Activated CD4-positive, alpha-beta memory T cell treated with anti-CD3 and anti-CD28 coated beads for 36 hours (primary cell): ENCODE measurements at regions not wholly inside any gene's neighbourhood (a gene's known extent, or its start where the extent isn't known, plus 50 kb on each side); places are given as distances from the start of the nearest gene placed in this dataset.

Experiments
- CTCF ChIA-PET: fragments of 350-600 bp; sonication (Branson Sonifier 250); formaldehyde crosslinking; loops from one replicate; lab custom pipeline; 2021; ENCODE audit warnings: antibody characterized with exemption, inconsistent platforms; lab: Charles Lee
- POLR2A ChIA-PET: fragments of 350-600 bp; sonication (Branson Sonifier 250); formaldehyde crosslinking; loops from one replicate; lab custom pipeline; 2021; ENCODE audit warnings: antibody characterized with exemption; lab: Charles Lee
- DNase-seq: peaks from one replicate; pipeline ENCODE4 v3.0.0-alpha.2; 2020
- H3K27ac Mint-ChIP-seq: one replicate; pipeline ENCODE4 v1.8.0; 2021; ENCODE audit warnings: mixed read lengths
- H3K27me3 Mint-ChIP-seq: one replicate; pipeline ENCODE4 v1.8.0; 2021; ENCODE audit warnings: mixed read lengths
- H3K36me3 Mint-ChIP-seq: one replicate; pipeline ENCODE4 v1.8.0; 2021; ENCODE audit warnings: mixed read lengths
- H3K4me1 Mint-ChIP-seq: one replicate; pipeline ENCODE4 v1.8.0; 2021; ENCODE audit warnings: low read depth, mixed read lengths
- H3K4me3 Mint-ChIP-seq: one replicate; pipeline ENCODE4 v1.8.0; 2021; ENCODE audit warnings: mild to moderate bottlenecking, mixed read lengths
- H3K9me3 Mint-ChIP-seq: one replicate; pipeline ENCODE4 v1.8.0; 2021; ENCODE audit warnings: mixed read lengths
- intact Hi-C: fragments of 100-400 bp; cut with micrococcal nuclease; formaldehyde crosslinking; loops from one replicate; pipeline ENCODE4 v1.15.1; 2023

GRCh38 chr12:85440271-85440670, 160.3 kb downstream of the ALX1 start:
- POLR2A ChIA-PET: no interaction called here

DNA sequence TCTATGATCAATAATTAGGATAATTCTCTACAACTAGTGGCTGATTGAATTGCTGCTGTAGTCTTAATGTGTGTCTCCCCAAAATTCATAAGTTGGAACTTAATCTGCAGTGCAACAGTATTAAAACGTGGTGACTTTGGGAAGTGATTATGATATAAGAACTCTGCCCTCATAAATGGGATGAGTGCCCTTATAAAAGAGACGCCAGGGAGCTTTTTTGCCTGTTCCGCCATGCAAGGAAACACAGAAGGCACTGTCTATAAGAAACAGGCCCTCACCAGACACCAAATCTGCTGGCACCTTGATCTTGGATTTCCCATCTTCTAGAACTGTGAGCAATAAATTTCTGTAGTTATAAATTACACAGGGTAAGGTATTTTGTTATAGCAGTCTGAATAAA, 161.0 kb downstream of the ALX1 start:
- no peak for DNase-seq
- ChIA-PET POLR2A (no interaction called here), CTCF (no interaction called here)
- no peak overlapping the region for H3K4me3 Mint-ChIP-seq
- intact Hi-C loops: no loop called here
- no peak overlapping the region for H3K27ac Mint-ChIP-seq
- no peaks in the 10 kb centered on the region for H3K36me3 Mint-ChIP-seq
- no peaks in the 10 kb centered on the region for H3K27me3 Mint-ChIP-seq
- H3K4me1 Mint-ChIP-seq: no peaks in the 10 kb centered on the region
- peaks cover 7% of the 10 kb centered on the region for H3K9me3 Mint-ChIP-seq

More at GRCh38 chr12:85440271-85440670, 160.3 kb downstream of the ALX1 start:
- Mint-ChIP-seq H3K4me3 (no peak overlapping the region), H3K36me3 (no peaks in the 10 kb centered on the region), H3K27ac (no peak overlapping the region), H3K4me1 (no peaks in the 10 kb centered on the region), H3K9me3 (peaks cover 7% of the 10 kb centered on the region), H3K27me3 (no peaks in the 10 kb centered on the region)
- intact Hi-C loops: no loop called here
- no peak for DNase-seq
- CTCF ChIA-PET: no interaction called here

DNA sequence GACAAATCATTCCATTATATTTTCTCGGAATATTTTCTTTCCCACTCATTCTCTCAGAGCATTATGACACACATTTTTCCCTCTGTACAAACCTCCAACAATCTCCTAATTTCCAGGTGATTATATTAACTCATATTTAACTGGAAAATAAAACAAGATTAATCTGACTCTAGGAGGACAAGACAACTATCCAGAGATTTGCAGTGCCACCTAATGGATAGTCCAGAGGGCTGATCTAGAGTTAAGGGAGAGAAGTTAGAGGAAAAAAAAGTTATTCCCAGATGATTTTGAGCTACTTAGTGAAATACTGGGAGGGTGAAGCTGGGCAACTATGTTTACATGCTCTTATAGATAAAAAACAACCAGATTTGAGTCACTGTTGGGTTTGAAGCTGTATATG, 161.7 kb downstream of the ALX1 start:
- intact Hi-C loops: no loop called here
- CTCF ChIA-PET: no interaction called here

GRCh38 chr12:85445060-85445938, 165.3 kb downstream of the ALX1 start:
- intact Hi-C loops: no loop called here
- POLR2A ChIA-PET: no interaction called here
- Mint-ChIP-seq H3K36me3 (no peaks in the 10 kb centered on the region), H3K27ac (no peak overlapping the region), H3K9me3 (peaks cover 7% of the 10 kb centered on the region), H3K27me3 (no peaks in the 10 kb centered on the region), H3K4me1 (no peaks in the 10 kb centered on the region), H3K4me3 (no peak overlapping the region)
- CTCF ChIA-PET: no interaction called here
- DNase-seq: no peak

More for the DNA sequence above, 161.7 kb downstream of the ALX1 start:
- H3K27me3 Mint-ChIP-seq: no peaks in the 10 kb centered on the region
- DNase-seq: no peak
- POLR2A ChIA-PET: no interaction called here
- H3K36me3 Mint-ChIP-seq: no peaks in the 10 kb centered on the region
- no peak overlapping the region for H3K27ac Mint-ChIP-seq
- H3K4me3 Mint-ChIP-seq: no peak overlapping the region
- H3K9me3 Mint-ChIP-seq: peaks cover 7% of the 10 kb centered on the region
- no peaks in the 10 kb centered on the region for H3K4me1 Mint-ChIP-seq

DNA sequence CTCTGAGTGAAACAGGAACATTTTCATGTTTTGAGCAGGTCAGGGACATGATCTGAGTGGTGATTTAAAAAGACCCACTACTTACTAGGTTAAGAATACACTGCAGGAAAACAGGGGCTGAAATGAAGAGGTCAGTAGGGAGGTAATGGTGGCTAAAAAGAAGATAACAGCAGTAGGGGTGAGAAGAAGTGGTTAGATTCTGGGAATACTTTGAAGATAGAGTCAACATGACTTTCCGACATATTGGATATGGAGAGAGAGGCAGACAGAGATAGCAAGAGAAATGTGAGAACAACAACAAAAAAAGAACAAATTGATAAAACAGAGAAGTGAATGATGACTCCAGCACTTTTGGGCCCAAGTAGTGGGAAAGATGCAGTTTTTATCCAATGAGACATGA, 168.0 kb downstream of the ALX1 start:
- H3K27ac Mint-ChIP-seq: no peak overlapping the region
- ChIA-PET CTCF (interaction anchor here (0.5 to 0.6 kb wide), 2 partner anchors 28 to 573 kb away, joined by 3 read pairs; no protein-coding TSS in a partner anchor), POLR2A (no interaction called here)
- intact Hi-C loops: no loop called here
- DNase-seq: no peak
- H3K36me3 Mint-ChIP-seq: no peaks in the 10 kb centered on the region
- no peaks in the 10 kb centered on the region for H3K27me3 Mint-ChIP-seq
- H3K4me3 Mint-ChIP-seq: no peak overlapping the region
- no peaks in the 10 kb centered on the region for H3K4me1 Mint-ChIP-seq
- no peaks in the 10 kb centered on the region for H3K9me3 Mint-ChIP-seq

DNA sequence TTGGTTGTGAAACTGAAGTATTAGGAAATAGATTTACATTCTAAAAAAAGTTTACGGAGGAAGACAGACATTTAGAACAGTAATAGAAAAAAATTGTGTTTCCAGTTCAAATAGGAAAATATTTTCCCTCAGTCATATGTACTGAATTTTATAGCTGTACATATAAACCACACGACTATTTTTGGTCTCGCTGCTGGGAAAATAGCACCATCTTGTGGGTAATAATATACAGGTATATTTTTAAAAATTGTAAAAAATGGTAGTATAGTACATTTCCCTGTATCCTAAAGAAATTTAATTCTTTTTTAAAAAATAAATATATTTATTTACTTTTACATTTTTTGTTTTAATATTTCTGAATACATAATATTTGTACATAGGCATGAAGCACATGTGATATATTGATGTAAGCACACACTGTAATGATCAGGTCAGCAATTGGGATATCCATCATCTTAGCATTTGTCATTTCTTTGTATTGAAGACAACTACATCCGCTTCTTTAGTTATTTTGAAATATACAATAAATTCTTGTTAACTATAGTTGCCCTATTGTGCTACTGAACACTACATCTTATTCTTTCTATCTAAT, 168.6 kb downstream of the ALX1 start:
- intact Hi-C loops: no loop called here
- DNase-seq: no peak
- no peaks in the 10 kb centered on the region for H3K27me3 Mint-ChIP-seq
- CTCF ChIA-PET: interaction anchor here (0.5 to 0.6 kb wide), 2 partner anchors 28 to 573 kb away, joined by 3 read pairs; no protein-coding TSS in a partner anchor
- no peaks in the 10 kb centered on the region for H3K9me3 Mint-ChIP-seq
- H3K36me3 Mint-ChIP-seq: no peaks in the 10 kb centered on the region
- no peaks in the 10 kb centered on the region for H3K4me1 Mint-ChIP-seq
- no peak overlapping the region for H3K4me3 Mint-ChIP-seq
- no peak overlapping the region for H3K27ac Mint-ChIP-seq
- POLR2A ChIA-PET: no interaction called here

GRCh38 chr12:85457016-85457415, 177.0 kb downstream of the ALX1 start:
- ChIA-PET CTCF (no interaction called here), POLR2A (no interaction called here)
- Mint-ChIP-seq H3K36me3 (no peaks in the 10 kb centered on the region), H3K9me3 (peaks cover 2% of the 10 kb centered on the region), H3K27me3 (no peaks in the 10 kb centered on the region), H3K4me1 (no peaks in the 10 kb centered on the region), H3K4me3 (no peak overlapping the region), H3K27ac (no peak overlapping the region)
- DNase-seq: no peak
- intact Hi-C loops: no loop called here

DNA sequence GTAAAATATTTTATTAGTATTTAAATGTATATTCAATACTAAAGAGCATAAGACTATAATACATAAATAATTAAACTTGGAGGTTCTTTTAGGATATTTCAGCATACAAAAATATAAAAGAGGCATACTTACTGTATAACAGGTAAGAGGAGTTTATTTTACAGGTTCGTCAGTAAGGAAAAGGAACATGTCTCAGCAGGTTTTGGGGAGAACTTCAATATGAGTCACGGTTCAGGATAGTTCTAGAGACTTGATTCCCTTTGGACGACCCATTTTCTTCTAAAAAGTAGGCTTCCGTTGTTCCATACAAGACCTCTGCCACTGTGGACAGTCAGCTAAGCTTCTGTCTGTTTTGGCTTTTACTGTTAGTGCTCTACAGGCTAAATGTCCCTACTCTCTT, 181.1 kb downstream of the ALX1 start:
- ChIA-PET CTCF (no interaction called here), POLR2A (no interaction called here)
- Mint-ChIP-seq H3K4me1 (no peaks in the 10 kb centered on the region), H3K4me3 (no peak overlapping the region), H3K36me3 (no peaks in the 10 kb centered on the region), H3K27ac (no peak overlapping the region), H3K9me3 (peaks cover 2% of the 10 kb centered on the region), H3K27me3 (peaks cover 1% of the 10 kb centered on the region)
- intact Hi-C loops: no loop called here
- no peak for DNase-seq

GRCh38 chr12:85462888-85463287, 182.9 kb downstream of the ALX1 start:
- no peaks in the 10 kb centered on the region for H3K4me1 Mint-ChIP-seq
- H3K27me3 Mint-ChIP-seq: peaks cover 1% of the 10 kb centered on the region
- H3K4me3 Mint-ChIP-seq: no peak overlapping the region
- CTCF ChIA-PET: no interaction called here
- H3K27ac Mint-ChIP-seq: no peak overlapping the region
- POLR2A ChIA-PET: no interaction called here
- intact Hi-C loops: no loop called here
- H3K9me3 Mint-ChIP-seq: no peaks in the 10 kb centered on the region
- no peak for DNase-seq
- no peaks in the 10 kb centered on the region for H3K36me3 Mint-ChIP-seq

- no peak overlapping the region for H3K4me3 Mint-ChIP-seq
- intact Hi-C loops: no loop called here
Observed at GRCh38 chr12:85466890-85467289, 186.9 kb downstream of the ALX1 start.

DNA sequence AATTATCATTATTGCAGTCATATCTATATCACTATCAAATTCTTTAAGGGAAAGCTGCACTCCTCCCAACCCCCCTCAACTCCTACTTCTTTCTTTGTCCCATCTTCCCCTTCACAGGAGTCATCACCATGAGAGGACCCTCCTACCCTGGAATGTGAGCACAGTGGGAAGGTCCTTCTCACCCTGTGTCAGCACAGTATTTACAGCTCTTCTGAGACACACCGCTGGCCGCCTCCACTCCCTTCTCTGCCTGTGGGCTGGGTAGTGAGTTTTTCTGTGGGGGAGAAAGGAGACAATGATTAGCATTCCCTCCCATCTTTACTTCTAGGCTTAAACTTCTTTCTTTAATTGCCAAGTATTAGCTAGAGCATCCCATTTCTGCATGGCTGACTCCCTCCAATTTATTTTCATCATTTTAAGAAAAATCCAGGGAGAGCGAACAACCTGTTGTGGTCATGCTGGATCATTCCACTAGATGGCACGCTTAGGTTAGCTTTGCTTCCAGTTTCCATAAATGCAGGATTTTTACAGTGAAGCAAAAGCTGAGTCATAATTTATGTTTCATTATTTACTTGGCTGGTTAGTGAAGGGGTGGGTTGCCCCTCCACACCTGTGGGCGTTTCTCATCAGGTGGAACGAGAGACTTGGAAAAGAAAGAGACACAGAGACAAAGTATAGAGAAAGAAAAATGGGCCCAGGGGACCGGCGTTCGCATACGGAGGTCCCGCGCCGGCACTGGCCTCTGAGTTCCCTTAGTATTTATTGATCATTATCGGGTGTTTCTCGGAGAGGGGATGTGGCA, 188.5 kb downstream of the ALX1 start:
- H3K27ac Mint-ChIP-seq: no peak overlapping the region

More at GRCh38 chr12:85466890-85467289, 186.9 kb downstream of the ALX1 start:
- Mint-ChIP-seq H3K36me3 (no peaks in the 10 kb centered on the region), H3K9me3 (peaks cover 6% of the 10 kb centered on the region), H3K4me1 (peaks cover 6% of the 10 kb centered on the region), H3K27me3 (peaks cover 3% of the 10 kb centered on the region), H3K27ac (no peak overlapping the region)
- ChIA-PET CTCF (no interaction called here), POLR2A (no interaction called here)
- no peak for DNase-seq

More for the DNA sequence above, 188.5 kb downstream of the ALX1 start:
- ChIA-PET CTCF (interaction anchor here (0.8 to 1.9 kb wide), 4 partner anchors 25 to 452 kb away, joined by 3 to 10 read pairs (median 6); no protein-coding TSS in a partner anchor), POLR2A (no interaction called here)
- no peaks in the 10 kb centered on the region for H3K36me3 Mint-ChIP-seq
- H3K4me3 Mint-ChIP-seq: peak overlapping the region; percentile 52
- DNase-seq: peak; percentile 31
- H3K4me1 Mint-ChIP-seq: peaks cover 6% of the 10 kb centered on the region
- peaks cover 3% of the 10 kb centered on the region for H3K27me3 Mint-ChIP-seq
- H3K9me3 Mint-ChIP-seq: peaks cover 6% of the 10 kb centered on the region
- intact Hi-C loops: loop anchor here (1.0 kb wide), 1 partner anchor 452 kb away; no protein-coding TSS in a partner anchor
